Liver (tissue), 8 donors: ENCODE measurements at regions not wholly inside any gene's neighbourhood (a gene's known extent, or its start where the extent isn't known, plus 50 kb on each side); places are given as distances from the start of the nearest gene placed in this dataset.
"Not testable (repeated sequence)": the region's sequence is repeated elsewhere in the genome, so short reads cannot be mapped to it uniquely, and the experiment has no call there.

Experiments
- DNase-seq: peaks from one replicate; pipeline ENCODE4 v3.0.0-alpha.2; 2017; ENCODE audit warnings: low spot score
- H3K27ac ChIP-seq, 2 donors: one replicate each; pipeline ENCODE4 v1.7.0; 2013; ENCODE audit warnings: inconsistent platforms in 2 of 2, low read length in 2 of 2, control low read depth in 1 of 2, low read depth in 1 of 2, mild to moderate bottlenecking in 1 of 2
- H3K27me3 ChIP-seq, 4 donors: one replicate each; pipeline versions ENCODE4 v1.6.1 to v1.7.0; 2013; ENCODE audit warnings: low read length in 3 of 4, inconsistent platforms in 1 of 4, mild to moderate bottlenecking in 1 of 4, moderate library complexity in 1 of 4; ENCODE audit not compliant: control insufficient read depth in 4 of 4, insufficient read depth in 4 of 4
- H3K36me3 ChIP-seq, 4 donors: one replicate each; pipeline versions ENCODE4 v1.6.1 to v1.7.0; 2013; ENCODE audit warnings: low read length in 3 of 4, mild to moderate bottlenecking in 3 of 4, low read depth in 1 of 4, moderate library complexity in 1 of 4; ENCODE audit not compliant: control insufficient read depth in 4 of 4, insufficient read depth in 3 of 4
- H3K4me1 ChIP-seq, 4 donors: one replicate each; pipeline versions ENCODE4 v1.6.1 to v1.7.0; 2013; ENCODE audit warnings: low read length in 3 of 4, mild to moderate bottlenecking in 3 of 4, moderate library complexity in 1 of 4; ENCODE audit not compliant: control insufficient read depth in 4 of 4, insufficient read depth in 4 of 4
- H3K4me3 ChIP-seq, 3 donors: one replicate each; pipeline versions ENCODE4 v1.6.1 to v1.7.0; 2013; ENCODE audit warnings: low read length in 3 of 3, control low read depth in 1 of 3, low read depth in 1 of 3, mild to moderate bottlenecking in 1 of 3
- H3K9ac ChIP-seq, 2 donors: one replicate each; pipeline ENCODE4 v1.7.0; 2013; ENCODE audit warnings: low read length in 2 of 2, mild to moderate bottlenecking in 2 of 2, moderate library complexity in 2 of 2, control low read depth in 1 of 2, low read depth in 1 of 2
- H3K9me3 ChIP-seq, 4 donors: one replicate each; pipeline versions ENCODE4 v1.6.1 to v1.7.0; 2013; ENCODE audit warnings: low read length in 3 of 4; ENCODE audit not compliant: control insufficient read depth in 4 of 4
- ATF3 ChIP-seq: IDR thresholded peaks from 2 replicates; pipeline ENCODE4 v1.6.1; 2016; ENCODE audit warnings: antibody characterized with exemption
- CTCF ChIP-seq: fragments of 150-350 bp; IDR thresholded peaks from 2 replicates; pipeline ENCODE4 v1.5.1; 2017; ENCODE audit warnings: improper control_type of control experiment, low read depth, low read length; ENCODE audit not compliant: missing input control
- FOXA1 ChIP-seq: IDR thresholded peaks from 2 replicates; pipeline ENCODE4 v1.6.1; 2016; ENCODE audit warnings: antibody characterized with exemption
- FOXA2 ChIP-seq: IDR thresholded peaks from 2 replicates; pipeline ENCODE4 v1.6.1; 2016; ENCODE audit warnings: antibody characterized with exemption
- GABPA ChIP-seq, 2 donors: IDR thresholded peaks in 1 of 2; conservative IDR thresholded peaks in 1 of 2; 2 replicates each; pipeline ENCODE4 v1.6.1; 2016; ENCODE audit warnings: antibody characterized with exemption in 2 of 2, mild to moderate bottlenecking in 1 of 2, moderate library complexity in 1 of 2
- HNF4A ChIP-seq, 2 donors: conservative IDR thresholded peaks; 2 replicates each; pipeline ENCODE4 v1.6.1; 2016; ENCODE audit warnings: antibody characterized with exemption in 2 of 2, mild to moderate bottlenecking in 2 of 2
- JUND ChIP-seq, 2 donors: IDR thresholded peaks; 2 replicates each; pipeline ENCODE4 v1.6.1; 2016; ENCODE audit warnings: antibody characterized with exemption in 2 of 2
- MAX ChIP-seq: IDR thresholded peaks from 2 replicates; pipeline ENCODE4 v1.6.1; 2016; ENCODE audit warnings: antibody characterized with exemption
- NR2F2 ChIP-seq: IDR thresholded peaks from 2 replicates; pipeline ENCODE4 v1.6.1; 2016; ENCODE audit warnings: antibody characterized with exemption
- RAD21 ChIP-seq, 2 donors: IDR thresholded peaks; 2 replicates each; pipeline ENCODE4 v1.6.1; 2016; ENCODE audit warnings: antibody characterized with exemption in 2 of 2, mild to moderate bottlenecking in 2 of 2
- REST ChIP-seq: IDR thresholded peaks from 2 replicates; pipeline ENCODE4 v1.6.1; 2016; ENCODE audit warnings: antibody characterized with exemption, mild to moderate bottlenecking
- TAF1 ChIP-seq: conservative IDR thresholded peaks from 2 replicates; pipeline ENCODE4 v1.6.1; 2016; ENCODE audit warnings: antibody characterized with exemption, mild to moderate bottlenecking
- YY1 ChIP-seq: IDR thresholded peaks from 2 replicates; pipeline ENCODE4 v1.6.1; 2016; ENCODE audit warnings: antibody characterized with exemption, mild to moderate bottlenecking
- WGBS: extraction: QIAGEN DNeasy Blood & Tissue Kit; methylation state at CpG from one replicate; pipeline ENCODE4 v1.1.7; 2013; 5-methylcytosine and 5-hydroxymethylcytosine counted together
- TF ChIP-seq, protein P1 (sequence below): IDR thresholded peaks from 2 replicates; pipeline ENCODE4 v1.6.1; 2016; ENCODE audit warnings: antibody characterized with exemption
- donor health status: healthy.
- donor health status: healthy.
- donor health status: healthy.
- donor health status: healthy.
- donor health status: healthy.

GRCh38 chr6:8299034-8299433 is 136.3 kb downstream of the SLC35B3 start:
- Histone ChIP-seq H3K36me3 (no peaks in the 10 kb centered on the region), H3K9ac (no peak overlapping the region), H3K9me3 (peaks cover 1 to 14% (median 5%) of the 10 kb centered on the region in 4 donors), H3K27me3 (peaks cover 0 to 2% (median 0%) of the 10 kb centered on the region in 4 donors), H3K27ac (no peak overlapping the region), H3K4me3 (no peak overlapping the region), H3K4me1 (no peaks in the 10 kb centered on the region)
- WGBS = 85% methylated on average over 4 of the region's 4 CpGs
- no peak for DNase-seq
- TF ChIP-seq NR2F2 = no peak
- no peak for TF ChIP-seq MAX
- no peak for TF ChIP-seq FOXA2
- no peak for TF ChIP-seq GABPA (IDR thresholded peaks at IDR 0.05 in 1 of 2, conservative IDR thresholded peaks at IDR 0.05 in 1 of 2)
- no peak for TF ChIP-seq ATF3
- no peak for TF ChIP-seq REST

GRCh38 chr6:8282946-8283345 is 152.4 kb downstream of the SLC35B3 start:
- H3K27me3 ChIP-seq, DNase-seq, H3K4me3 ChIP-seq: not testable (repeated sequence)

DNA sequence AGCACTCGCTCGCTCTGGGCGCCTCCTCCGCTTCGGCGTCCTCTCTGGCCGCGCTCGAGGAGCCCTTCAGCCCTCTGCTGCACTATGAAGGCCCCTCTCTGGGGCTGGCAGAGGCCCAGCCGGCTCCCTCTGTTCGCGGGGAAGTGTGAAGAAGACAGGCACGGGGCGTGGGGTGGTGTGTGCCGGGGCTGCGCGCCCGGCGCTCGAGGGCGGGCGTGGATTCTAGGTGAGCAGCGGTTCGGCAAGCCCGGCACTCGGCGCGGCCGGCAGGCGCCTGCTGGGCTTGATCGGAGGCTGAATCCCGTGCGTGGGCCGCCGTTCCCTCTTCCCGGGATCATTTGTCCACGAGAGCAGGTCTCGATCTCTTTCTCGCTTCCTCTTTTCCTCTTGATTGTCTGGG is 153.0 kb downstream of the SLC35B3 start:
- H3K9ac ChIP-seq = no peak overlapping the region
- DNase-seq = no peak
- no peak for TF ChIP-seq FOXA2
- TF ChIP-seq NR2F2 = no peak
- TF ChIP-seq TAF1 = no peak
- TF ChIP-seq HNF4A (conservative IDR thresholded peaks at IDR 0.05) = no peak
- TF ChIP-seq CTCF = no peak
- TF ChIP-seq YY1 = no peak
- no peak for TF ChIP-seq RAD21 (IDR thresholded peaks at IDR 0.05)
- TF ChIP-seq JUND (IDR thresholded peaks at IDR 0.05) = no peak
- no peak for TF ChIP-seq MAX
- no peak for TF ChIP-seq FOXA1
- TF ChIP-seq ATF3 = no peak
- TF ChIP-seq, protein P1, sequence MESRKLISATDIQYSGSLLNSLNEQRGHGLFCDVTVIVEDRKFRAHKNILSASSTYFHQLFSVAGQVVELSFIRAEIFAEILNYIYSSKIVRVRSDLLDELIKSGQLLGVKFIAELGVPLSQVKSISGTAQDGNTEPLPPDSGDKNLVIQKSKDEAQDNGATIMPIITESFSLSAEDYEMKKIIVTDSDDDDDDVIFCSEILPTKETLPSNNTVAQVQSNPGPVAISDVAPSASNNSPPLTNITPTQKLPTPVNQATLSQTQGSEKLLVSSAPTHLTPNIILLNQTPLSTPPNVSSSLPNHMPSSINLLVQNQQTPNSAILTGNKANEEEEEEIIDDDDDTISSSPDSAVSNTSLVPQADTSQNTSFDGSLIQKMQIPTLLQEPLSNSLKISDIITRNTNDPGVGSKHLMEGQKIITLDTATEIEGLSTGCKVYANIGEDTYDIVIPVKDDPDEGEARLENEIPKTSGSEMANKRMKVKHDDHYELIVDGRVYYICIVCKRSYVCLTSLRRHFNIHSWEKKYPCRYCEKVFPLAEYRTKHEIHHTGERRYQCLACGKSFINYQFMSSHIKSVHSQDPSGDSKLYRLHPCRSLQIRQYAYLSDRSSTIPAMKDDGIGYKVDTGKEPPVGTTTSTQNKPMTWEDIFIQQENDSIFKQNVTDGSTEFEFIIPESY = no peak
- 96% methylated on average over 39 of the region's 39 CpGs for WGBS
- no peak overlapping the region for H3K4me3 ChIP-seq
- H3K27ac ChIP-seq = no peak overlapping the region
- peaks cover 0 to 5% (median under 1%) of the 10 kb centered on the region in 4 donors for H3K9me3 ChIP-seq
- H3K27me3 ChIP-seq = peaks cover 0 to 3% (median 1%) of the 10 kb centered on the region in 4 donors
- no peaks in the 10 kb centered on the region for H3K36me3 ChIP-seq
- H3K4me1 ChIP-seq = no peaks in the 10 kb centered on the region

More at GRCh38 chr6:8282946-8283345, 152.4 kb downstream of the SLC35B3 start:
- not testable (repeated sequence) for H3K36me3 ChIP-seq, H3K9me3 ChIP-seq, H3K27ac ChIP-seq, H3K9ac ChIP-seq, H3K4me1 ChIP-seq
- WGBS = 83% methylated on average over 4 of the region's 4 CpGs
